ENCODE measurements at regions not wholly inside any gene's neighbourhood (a gene's known extent, or its start where the extent isn't known, plus 50 kb on each side); places are given as distances from the start of the nearest gene placed in this dataset.

DNA sequence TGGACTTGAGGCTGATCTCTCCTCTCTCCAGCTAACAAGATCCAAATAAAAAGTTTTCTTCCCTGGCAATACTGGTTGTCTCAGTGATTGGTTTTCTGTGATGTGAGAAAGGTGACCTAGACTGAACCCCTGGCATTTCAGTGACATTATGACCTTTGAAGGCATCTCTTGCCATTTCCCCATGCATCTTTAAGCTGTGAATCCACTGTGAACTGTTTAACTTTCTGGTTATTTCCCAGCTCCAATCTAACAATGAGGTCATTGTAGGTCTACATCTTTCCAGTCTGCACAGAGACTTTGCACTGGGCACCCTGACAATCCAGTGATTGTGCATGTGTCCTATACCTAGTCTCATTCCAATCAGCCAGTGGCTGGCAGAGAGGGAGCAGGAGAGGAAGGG is 155.9 kb upstream of the NUDT4 start:
- H3K4me3 ChIP-seq (ENCODE audit: low read depth, low read length), result no peak overlapping the region
- no peak overlapping the region for H3K9ac ChIP-seq (ENCODE audit: low read depth, low read length)
- H3K4me1 ChIP-seq (ENCODE audit: control insufficient read depth, insufficient read depth, low read length), result peaks cover 15% of the 10 kb centered on the region
- H3K27ac ChIP-seq (ENCODE audit: low read depth, low read length), result no peak overlapping the region
- H3K36me3 ChIP-seq (ENCODE audit: control insufficient read depth, insufficient read depth, low read length), result no peaks in the 10 kb centered on the region
- H3K9me3 ChIP-seq (ENCODE audit: control insufficient read depth, insufficient read depth, low read length), result no peaks in the 10 kb centered on the region
- H3K27me3 ChIP-seq (ENCODE audit: control insufficient read depth, insufficient read depth, low read length), result no peaks in the 10 kb centered on the region

DNA sequence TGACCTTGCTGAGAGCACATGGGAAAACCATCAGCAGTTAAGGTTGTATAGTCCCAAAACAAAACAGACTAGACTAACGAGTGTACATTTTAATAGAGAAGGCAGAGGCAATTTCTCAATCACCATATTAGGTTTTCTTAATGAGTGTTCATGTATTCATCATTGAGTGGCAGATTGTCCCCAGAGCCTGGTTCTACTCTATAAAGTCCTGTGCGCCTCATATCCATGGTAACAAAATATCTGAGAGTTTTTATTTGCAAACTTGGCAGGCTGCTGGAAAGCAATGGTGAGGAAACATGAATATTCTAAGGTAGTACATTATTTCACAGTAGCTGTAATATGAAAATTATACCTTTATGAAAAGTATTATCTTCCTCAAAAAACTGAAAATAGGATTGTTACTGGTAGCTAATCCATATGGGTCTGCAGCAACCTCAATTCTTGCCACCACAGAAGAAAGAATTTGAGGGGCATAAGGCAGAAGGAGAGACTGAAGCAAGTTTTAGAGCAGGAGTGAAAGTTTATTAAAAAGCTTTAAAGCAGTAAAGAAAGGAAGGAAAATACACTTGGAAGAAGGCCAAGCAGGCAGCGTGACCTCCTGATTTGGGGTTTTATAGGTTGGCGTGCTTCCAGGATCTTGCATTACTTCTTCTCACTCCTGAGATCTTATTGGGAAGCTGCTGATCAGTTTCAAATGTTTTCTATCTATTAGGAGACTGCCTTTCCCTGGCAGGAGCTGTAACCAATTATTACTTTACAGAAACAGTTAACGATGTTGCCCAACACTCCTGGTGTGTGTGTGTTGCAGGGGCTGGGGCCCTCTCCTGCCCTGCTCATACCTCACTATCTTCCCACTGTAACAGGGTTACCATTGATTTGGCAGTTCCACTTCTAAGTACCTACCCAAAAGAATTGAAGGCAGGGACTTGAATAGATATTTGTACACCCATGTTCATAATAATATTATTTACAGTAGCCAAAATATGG is 154.0 kb upstream of the NUDT4 start:
- Histone ChIP-seq H3K36me3 (ENCODE audit: control insufficient read depth, insufficient read depth, low read length) (no peaks in the 10 kb centered on the region), H3K27me3 (ENCODE audit: control insufficient read depth, insufficient read depth, low read length) (no peaks in the 10 kb centered on the region), H3K4me1 (ENCODE audit: control insufficient read depth, insufficient read depth, low read length) (peaks cover 15% of the 10 kb centered on the region), H3K4me3 (ENCODE audit: low read depth, low read length) (no peak overlapping the region), H3K27ac (ENCODE audit: low read depth, low read length) (no peak overlapping the region), H3K9me3 (ENCODE audit: control insufficient read depth, insufficient read depth, low read length) (no peaks in the 10 kb centered on the region; the same call in 1 of the 2 replicates), H3K9ac (ENCODE audit: low read depth, low read length) (no peak overlapping the region)

GRCh38 chr12:93225094-93225493 is 152.6 kb upstream of the NUDT4 start:
- no peaks in the 10 kb centered on the region; the same call in 1 of the 2 replicates for H3K9me3 ChIP-seq (ENCODE audit: control insufficient read depth, insufficient read depth, low read length)
- H3K27me3 ChIP-seq (ENCODE audit: control insufficient read depth, insufficient read depth, low read length), result no peaks in the 10 kb centered on the region
- H3K27ac ChIP-seq (ENCODE audit: low read depth, low read length), result no peak overlapping the region
- H3K4me1 ChIP-seq (ENCODE audit: control insufficient read depth, insufficient read depth, low read length), result peaks cover 11% of the 10 kb centered on the region
- no peak overlapping the region for H3K4me3 ChIP-seq (ENCODE audit: low read depth, low read length)
- H3K36me3 ChIP-seq (ENCODE audit: control insufficient read depth, insufficient read depth, low read length), result no peaks in the 10 kb centered on the region
- H3K9ac ChIP-seq (ENCODE audit: low read depth, low read length), result no peak overlapping the region

GRCh38 chr12:93226361-93226760 is 151.4 kb upstream of the NUDT4 start:
- Histone ChIP-seq H3K27ac (ENCODE audit: low read depth, low read length) (no peak overlapping the region), H3K27me3 (ENCODE audit: control insufficient read depth, insufficient read depth, low read length) (no peaks in the 10 kb centered on the region), H3K9ac (ENCODE audit: low read depth, low read length) (no peak overlapping the region), H3K4me3 (ENCODE audit: low read depth, low read length) (no peak overlapping the region), H3K36me3 (ENCODE audit: control insufficient read depth, insufficient read depth, low read length) (no peaks in the 10 kb centered on the region), H3K4me1 (ENCODE audit: control insufficient read depth, insufficient read depth, low read length) (no peaks in the 10 kb centered on the region), H3K9me3 (ENCODE audit: control insufficient read depth, insufficient read depth, low read length) (no peaks in the 10 kb centered on the region; the same call in 1 of the 2 replicates)

DNA sequence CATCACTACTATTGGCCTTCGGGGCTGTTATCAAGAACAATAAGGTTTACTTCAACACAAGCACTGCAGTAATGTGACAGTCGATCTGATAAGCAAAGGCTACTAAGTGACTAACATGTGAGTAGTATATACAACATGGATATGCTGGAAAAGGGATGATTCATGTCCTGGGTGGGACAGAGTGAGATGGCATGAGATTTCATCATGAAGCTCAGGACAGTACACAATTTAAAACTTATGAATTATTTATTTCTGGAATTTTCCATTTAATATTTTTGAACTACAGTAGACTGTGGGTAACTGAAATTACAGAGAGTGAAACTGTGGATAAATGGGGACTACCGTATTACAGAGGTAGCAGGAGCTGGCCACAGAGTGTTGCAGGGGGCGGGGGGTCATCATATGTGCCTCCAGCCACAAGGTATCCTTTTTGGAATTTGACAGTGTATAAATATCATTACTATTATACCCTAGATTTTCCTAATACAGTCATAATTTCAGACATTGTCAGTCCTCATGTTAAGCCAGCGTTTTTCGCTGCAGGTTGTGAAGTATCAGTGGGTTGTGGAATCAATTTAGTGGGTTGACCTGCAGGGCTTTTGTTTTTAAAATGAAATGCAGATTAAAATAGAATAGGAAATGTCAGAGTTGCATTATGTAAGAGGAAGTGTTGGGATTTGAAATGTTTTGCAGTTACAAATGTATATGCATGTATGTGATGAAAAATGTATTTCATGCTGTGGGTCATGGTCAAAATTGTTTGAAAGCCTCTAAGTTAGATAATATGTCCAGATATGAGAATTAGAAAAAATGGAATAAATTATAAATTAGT is 148.0 kb upstream of the NUDT4 start:
- H3K9ac ChIP-seq (ENCODE audit: low read depth, low read length), result no peak overlapping the region
- H3K9me3 ChIP-seq (ENCODE audit: control insufficient read depth, insufficient read depth, low read length), result no peaks in the 10 kb centered on the region; the same call in 1 of the 2 replicates
- no peaks in the 10 kb centered on the region for H3K36me3 ChIP-seq (ENCODE audit: control insufficient read depth, insufficient read depth, low read length)
- H3K27me3 ChIP-seq (ENCODE audit: control insufficient read depth, insufficient read depth, low read length), result no peaks in the 10 kb centered on the region
- H3K27ac ChIP-seq (ENCODE audit: low read depth, low read length), result no peak overlapping the region
- no peaks in the 10 kb centered on the region for H3K4me1 ChIP-seq (ENCODE audit: control insufficient read depth, insufficient read depth, low read length)
- H3K4me3 ChIP-seq (ENCODE audit: low read depth, low read length), result no peak overlapping the region

DNA sequence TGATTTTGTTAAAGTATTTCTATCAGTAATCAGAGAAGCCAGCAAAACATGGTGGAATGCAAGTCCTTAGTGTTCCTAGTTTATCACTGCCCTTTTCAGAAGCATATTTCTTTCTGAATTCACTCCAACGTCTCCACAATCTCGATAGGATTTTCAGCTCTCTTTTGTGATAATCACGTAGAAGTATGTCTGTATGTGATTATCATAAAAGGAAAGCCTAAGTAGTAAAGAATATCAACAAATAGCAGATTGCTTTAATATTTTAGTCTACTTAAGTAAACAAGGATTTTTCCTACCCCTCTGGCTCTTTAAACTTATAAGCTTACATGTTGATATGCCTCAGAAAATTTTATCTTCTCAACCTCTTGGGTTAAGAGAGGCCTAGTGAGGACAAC is 147.4 kb upstream of the NUDT4 start:
- Histone ChIP-seq H3K4me3 (ENCODE audit: low read depth, low read length) (no peak overlapping the region), H3K9ac (ENCODE audit: low read depth, low read length) (no peak overlapping the region), H3K9me3 (ENCODE audit: control insufficient read depth, insufficient read depth, low read length) (no peaks in the 10 kb centered on the region; the same call in 1 of the 2 replicates), H3K27me3 (ENCODE audit: control insufficient read depth, insufficient read depth, low read length) (no peaks in the 10 kb centered on the region), H3K27ac (ENCODE audit: low read depth, low read length) (no peak overlapping the region), H3K4me1 (ENCODE audit: control insufficient read depth, insufficient read depth, low read length) (no peaks in the 10 kb centered on the region), H3K36me3 (ENCODE audit: control insufficient read depth, insufficient read depth, low read length) (no peaks in the 10 kb centered on the region)

GRCh38 chr12:93231938-93232337 is 145.8 kb upstream of the NUDT4 start:
- H3K27ac ChIP-seq (ENCODE audit: low read depth, low read length), result no peak overlapping the region
- no peaks in the 10 kb centered on the region; the same call in 1 of the 2 replicates for H3K9me3 ChIP-seq (ENCODE audit: control insufficient read depth, insufficient read depth, low read length)
- no peaks in the 10 kb centered on the region for H3K36me3 ChIP-seq (ENCODE audit: control insufficient read depth, insufficient read depth, low read length)
- no peak overlapping the region for H3K4me3 ChIP-seq (ENCODE audit: low read depth, low read length)
- no peaks in the 10 kb centered on the region for H3K4me1 ChIP-seq (ENCODE audit: control insufficient read depth, insufficient read depth, low read length)
- H3K9ac ChIP-seq (ENCODE audit: low read depth, low read length), result no peak overlapping the region
- H3K27me3 ChIP-seq (ENCODE audit: control insufficient read depth, insufficient read depth, low read length), result no peaks in the 10 kb centered on the region

GRCh38 chr12:93234641-93235040 is 143.1 kb upstream of the NUDT4 start:
- Histone ChIP-seq H3K36me3 (ENCODE audit: control insufficient read depth, insufficient read depth, low read length) (no peaks in the 10 kb centered on the region), H3K27me3 (ENCODE audit: control insufficient read depth, insufficient read depth, low read length) (no peaks in the 10 kb centered on the region), H3K27ac (ENCODE audit: low read depth, low read length) (no peak overlapping the region), H3K9me3 (ENCODE audit: control insufficient read depth, insufficient read depth, low read length) (0 out of 2 replicates have a peak, but pooled peaks cover 4% of the 10 kb centered on the region), H3K4me1 (ENCODE audit: control insufficient read depth, insufficient read depth, low read length) (no peaks in the 10 kb centered on the region), H3K9ac (ENCODE audit: low read depth, low read length) (no peak overlapping the region), H3K4me3 (ENCODE audit: low read depth, low read length) (no peak overlapping the region)

DNA sequence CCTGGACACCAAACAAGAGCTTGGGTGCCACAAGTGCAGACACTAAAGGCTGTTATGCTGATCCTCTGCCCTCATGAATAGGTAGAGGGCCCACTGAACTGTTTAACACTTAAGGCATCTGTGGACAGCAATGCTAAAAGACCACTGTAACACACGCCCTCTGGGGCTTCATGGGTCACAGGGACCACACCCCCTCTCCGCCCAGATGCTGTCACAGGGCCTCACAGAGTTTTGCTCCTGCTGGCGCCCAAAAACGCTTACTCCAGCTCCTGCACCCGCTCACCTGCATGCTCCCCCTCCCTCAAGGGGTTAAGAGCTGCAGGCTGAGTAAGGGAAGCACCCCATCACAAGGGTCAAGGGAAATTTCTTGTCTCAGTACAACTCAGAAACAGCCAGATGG is 141.8 kb upstream of the NUDT4 start:
- H3K27me3 ChIP-seq (ENCODE audit: control insufficient read depth, insufficient read depth, low read length), result no peaks in the 10 kb centered on the region
- no peaks in the 10 kb centered on the region for H3K36me3 ChIP-seq (ENCODE audit: control insufficient read depth, insufficient read depth, low read length)
- H3K4me3 ChIP-seq (ENCODE audit: low read depth, low read length), result no peak overlapping the region
- no peak overlapping the region for H3K9ac ChIP-seq (ENCODE audit: low read depth, low read length)
- 0 out of 2 replicates have a peak, but pooled peaks cover 4% of the 10 kb centered on the region for H3K9me3 ChIP-seq (ENCODE audit: control insufficient read depth, insufficient read depth, low read length)
- H3K4me1 ChIP-seq (ENCODE audit: control insufficient read depth, insufficient read depth, low read length), result no peaks in the 10 kb centered on the region
- no peak overlapping the region for H3K27ac ChIP-seq (ENCODE audit: low read depth, low read length)

GRCh38 chr12:93237235-93237915 is 140.3 kb upstream of the NUDT4 start:
- Histone ChIP-seq H3K27ac (ENCODE audit: low read depth, low read length) (no peak overlapping the region), H3K36me3 (ENCODE audit: control insufficient read depth, insufficient read depth, low read length) (no peaks in the 10 kb centered on the region), H3K27me3 (ENCODE audit: control insufficient read depth, insufficient read depth, low read length) (no peaks in the 10 kb centered on the region), H3K9ac (ENCODE audit: low read depth, low read length) (no peak overlapping the region), H3K4me3 (ENCODE audit: low read depth, low read length) (no peak overlapping the region), H3K9me3 (ENCODE audit: control insufficient read depth, insufficient read depth, low read length) (0 out of 2 replicates have a peak, but pooled peaks cover 4% of the 10 kb centered on the region), H3K4me1 (ENCODE audit: control insufficient read depth, insufficient read depth, low read length) (no peaks in the 10 kb centered on the region)
